Loucy (cell line): ENCODE measurements at regions not wholly inside any gene's neighbourhood (a gene's known extent, or its start where the extent isn't known, plus 50 kb on each side); places are given as distances from the start of the nearest gene placed in this dataset.
"Not testable (repeated sequence)": the region's sequence is repeated elsewhere in the genome, so short reads cannot be mapped to it uniquely, and the experiment has no call there.

Experiments
- H2AFZ ChIP-seq: fragments of 200-600 bp; sonication (generic); 2 replicates; pipeline ENCODE4 v1.6.0; 2016; ENCODE audit warnings: antibody characterized with exemption, mild to moderate bottlenecking, low read length, moderate library complexity
- H3F3A ChIP-seq: fragments of 200-600 bp; 2 replicates; pipeline ENCODE4 v1.6.0; 2016; ENCODE audit warnings: antibody characterized with exemption, low read depth, mild to moderate bottlenecking
- H3K27me3 ChIP-seq: fragments of 200-600 bp; sonication (generic); 2 replicates; pipeline ENCODE4 v1.6.1; 2014; ENCODE audit warnings: low read length, mild to moderate bottlenecking; ENCODE audit not compliant: insufficient read depth, poor library complexity, severe bottlenecking
- H3K36me3 ChIP-seq: fragments of 200-600 bp; sonication (generic); 2 replicates; pipeline ENCODE4 v1.6.1; 2016; ENCODE audit warnings: low read length; ENCODE audit not compliant: insufficient read depth
- H3K4me1 ChIP-seq: fragments of 200-600 bp; sonication (generic); 2 replicates; pipeline ENCODE4 v1.5.1; 2014; ENCODE audit warnings: low read length, mild to moderate bottlenecking; ENCODE audit not compliant: insufficient read depth, poor library complexity, severe bottlenecking
- H3K4me2 ChIP-seq: fragments of 200-600 bp; sonication (generic); 2 replicates; pipeline ENCODE4 v1.6.0; 2014; ENCODE audit warnings: antibody characterized with exemption, low read length, low read depth, mild to moderate bottlenecking; ENCODE audit not compliant: poor library complexity, severe bottlenecking
- H3K4me3 ChIP-seq: fragments of 200-600 bp; sonication (generic); 2 replicates; pipeline ENCODE4 v1.5.1; 2014; ENCODE audit warnings: low read length, mild to moderate bottlenecking, mixed read lengths; ENCODE audit not compliant: poor library complexity, severe bottlenecking
- H3K79me2 ChIP-seq: fragments of 200-600 bp; sonication (generic); 2 replicates; pipeline ENCODE4 v1.6.1; 2014; ENCODE audit warnings: low read length; ENCODE audit not compliant: insufficient read depth
- H3K9ac ChIP-seq: fragments of 200-600 bp; sonication (generic); 2 replicates; pipeline ENCODE4 v1.6.0; 2014; ENCODE audit warnings: mild to moderate bottlenecking, low read depth, low read length, moderate library complexity; ENCODE audit not compliant: poor library complexity, severe bottlenecking
- H3K9me2 ChIP-seq: fragments of 200-600 bp; sonication (generic); replicated peaks from 2 replicates; pipeline ENCODE4 v1.6.1; 2016; ENCODE audit warnings: low read depth, low read length, mixed read lengths
- H3K9me3 ChIP-seq: fragments of 200-600 bp; sonication (generic); 2 replicates; pipeline ENCODE4 v1.6.1; 2014; ENCODE audit warnings: mild to moderate bottlenecking, antibody characterized with exemption, low read length, low read depth; ENCODE audit not compliant: insufficient read depth
- H4K20me1 ChIP-seq: fragments of 200-600 bp; sonication (generic); 2 replicates; pipeline ENCODE4 v1.6.0; 2014; ENCODE audit warnings: antibody characterized with exemption, low read length, mild to moderate bottlenecking; ENCODE audit not compliant: insufficient read depth, poor library complexity, severe bottlenecking
- EZH2phosphoT487 ChIP-seq: fragments of 200-600 bp; IDR thresholded peaks from 2 replicates; pipeline ENCODE4 v1.6.1; 2018; ENCODE audit warnings: antibody characterized with exemption, mild to moderate bottlenecking, moderate library complexity, borderline replicate concordance
- TF ChIP-seq, protein P1 (sequence below): fragments of 200-600 bp; sonication (generic); conservative IDR thresholded peaks from 2 replicates; pipeline ENCODE4 v1.5.1; 2014; ENCODE audit warnings: mild to moderate bottlenecking, antibody characterized with exemption, low read length

DNA sequence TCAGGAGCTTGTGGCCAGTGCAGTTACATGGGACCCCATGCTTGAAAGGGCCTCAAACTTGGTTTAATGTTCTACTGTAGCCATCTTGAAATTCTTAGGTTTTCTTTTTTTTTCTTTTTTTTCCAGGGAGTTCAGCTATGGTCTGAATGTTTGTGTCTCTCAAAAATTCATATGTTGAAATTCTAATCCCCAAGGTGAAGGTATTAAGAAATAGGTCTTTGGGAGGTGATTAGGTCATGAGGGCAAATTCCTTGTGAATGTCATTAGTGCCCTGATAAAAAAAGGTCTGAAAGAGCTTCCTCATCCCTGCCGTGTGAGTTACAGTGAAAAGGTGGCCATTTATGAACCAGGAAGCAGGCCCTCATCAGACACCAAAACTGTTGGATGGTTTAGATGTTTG lies 324.1 kb downstream of the C12orf75 start:
- no peak overlapping the region for H3K9ac ChIP-seq
- H3K9me3 ChIP-seq: no peaks in the 10 kb centered on the region
- no peaks in the 10 kb centered on the region for H3K36me3 ChIP-seq
- no peak overlapping the region for H3K4me3 ChIP-seq
- H2AFZ ChIP-seq: no peak overlapping the region
- no peaks in the 10 kb centered on the region for H3F3A ChIP-seq
- no peaks in the 10 kb centered on the region for H3K4me1 ChIP-seq
- no peaks in the 10 kb centered on the region for H4K20me1 ChIP-seq
- no peaks in the 10 kb centered on the region for H3K79me2 ChIP-seq
- H3K4me2 ChIP-seq: no peak overlapping the region
- no peaks in the 10 kb centered on the region for H3K27me3 ChIP-seq
- H3K9me2 ChIP-seq: no peaks in the 10 kb centered on the region
- TF ChIP-seq, protein P1, sequence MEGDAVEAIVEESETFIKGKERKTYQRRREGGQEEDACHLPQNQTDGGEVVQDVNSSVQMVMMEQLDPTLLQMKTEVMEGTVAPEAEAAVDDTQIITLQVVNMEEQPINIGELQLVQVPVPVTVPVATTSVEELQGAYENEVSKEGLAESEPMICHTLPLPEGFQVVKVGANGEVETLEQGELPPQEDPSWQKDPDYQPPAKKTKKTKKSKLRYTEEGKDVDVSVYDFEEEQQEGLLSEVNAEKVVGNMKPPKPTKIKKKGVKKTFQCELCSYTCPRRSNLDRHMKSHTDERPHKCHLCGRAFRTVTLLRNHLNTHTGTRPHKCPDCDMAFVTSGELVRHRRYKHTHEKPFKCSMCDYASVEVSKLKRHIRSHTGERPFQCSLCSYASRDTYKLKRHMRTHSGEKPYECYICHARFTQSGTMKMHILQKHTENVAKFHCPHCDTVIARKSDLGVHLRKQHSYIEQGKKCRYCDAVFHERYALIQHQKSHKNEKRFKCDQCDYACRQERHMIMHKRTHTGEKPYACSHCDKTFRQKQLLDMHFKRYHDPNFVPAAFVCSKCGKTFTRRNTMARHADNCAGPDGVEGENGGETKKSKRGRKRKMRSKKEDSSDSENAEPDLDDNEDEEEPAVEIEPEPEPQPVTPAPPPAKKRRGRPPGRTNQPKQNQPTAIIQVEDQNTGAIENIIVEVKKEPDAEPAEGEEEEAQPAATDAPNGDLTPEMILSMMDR: no peak
- no peak for TF ChIP-seq EZH2phosphoT487

DNA sequence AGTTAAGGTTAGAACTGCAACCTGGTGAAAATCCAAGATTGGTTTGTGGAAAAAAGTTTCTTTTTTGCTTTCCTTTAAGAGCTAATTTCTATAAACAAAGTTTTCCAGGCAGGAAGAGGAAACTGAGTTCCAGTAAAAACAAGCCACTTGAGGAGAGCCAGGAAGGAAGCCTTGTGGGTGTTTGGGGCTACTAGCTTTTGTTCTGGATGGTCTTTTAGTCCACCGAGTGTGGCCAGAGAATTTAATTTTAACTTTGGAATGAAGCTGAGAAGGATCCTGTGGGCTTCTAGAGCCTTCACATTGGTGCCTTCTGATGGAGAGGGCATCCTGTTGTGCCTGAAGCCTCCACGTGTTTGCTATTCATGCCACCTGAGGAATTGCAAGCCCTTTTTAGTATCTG lies 327.9 kb downstream of the C12orf75 start:
- H3K4me2 ChIP-seq: no peak overlapping the region
- H3K79me2 ChIP-seq: no peaks in the 10 kb centered on the region
- no peaks in the 10 kb centered on the region for H4K20me1 ChIP-seq
- H3K9me3 ChIP-seq: no peaks in the 10 kb centered on the region
- H3K36me3 ChIP-seq: no peaks in the 10 kb centered on the region
- no peak overlapping the region for H3K9ac ChIP-seq
- TF ChIP-seq, protein P1: no peak
- no peak for TF ChIP-seq EZH2phosphoT487
- H3K27me3 ChIP-seq: no peaks in the 10 kb centered on the region
- H3K4me1 ChIP-seq: no peaks in the 10 kb centered on the region
- H3K9me2 ChIP-seq: no peaks in the 10 kb centered on the region
- no peak overlapping the region for H2AFZ ChIP-seq
- no peaks in the 10 kb centered on the region for H3F3A ChIP-seq
- H3K4me3 ChIP-seq: no peak overlapping the region

DNA sequence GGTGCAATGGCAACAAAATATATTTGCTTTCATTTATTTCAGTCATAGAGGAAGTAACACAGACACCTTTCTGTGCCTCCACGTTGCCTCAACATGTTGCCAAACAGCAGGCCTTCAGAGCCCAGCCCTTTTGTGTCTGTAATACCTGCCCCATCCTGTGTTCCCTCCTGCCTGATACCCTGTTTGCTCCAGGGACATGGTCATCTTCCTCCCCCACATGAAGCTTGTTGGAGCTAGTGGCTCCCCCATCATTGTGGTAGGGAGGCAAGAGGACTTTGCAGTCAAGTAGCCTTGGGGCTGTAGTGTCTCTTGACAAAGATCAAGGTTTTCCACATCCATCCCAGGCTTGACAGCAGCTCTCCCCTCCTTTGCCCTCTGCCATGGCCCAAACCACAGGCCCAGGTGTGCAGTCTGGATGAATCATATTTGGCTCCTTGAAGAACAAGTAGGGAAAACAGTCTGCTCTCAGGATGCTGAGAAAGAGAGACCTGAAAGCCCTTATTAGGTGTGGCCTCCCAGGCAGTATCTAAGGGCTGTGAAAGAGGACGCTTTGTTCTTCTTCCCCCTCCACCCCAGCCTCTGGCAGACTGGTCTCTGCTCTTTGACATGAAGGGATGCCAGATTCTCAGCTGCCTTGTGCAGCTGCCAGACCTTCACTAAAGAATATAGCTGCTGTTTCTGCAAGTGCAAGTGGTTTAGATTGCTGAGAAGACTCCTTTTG lies 329.0 kb downstream of the C12orf75 start:
- no peaks in the 10 kb centered on the region for H3K27me3 ChIP-seq
- no peak overlapping the region for H3K4me3 ChIP-seq
- no peaks in the 10 kb centered on the region for H3F3A ChIP-seq
- no peak overlapping the region for H3K9ac ChIP-seq
- H2AFZ ChIP-seq: no peak overlapping the region
- H3K9me2 ChIP-seq: no peaks in the 10 kb centered on the region
- H4K20me1 ChIP-seq: no peaks in the 10 kb centered on the region
- no peak overlapping the region for H3K4me2 ChIP-seq
- H3K79me2 ChIP-seq: no peaks in the 10 kb centered on the region
- TF ChIP-seq EZH2phosphoT487: no peak
- TF ChIP-seq, protein P1: no peak
- no peaks in the 10 kb centered on the region for H3K9me3 ChIP-seq
- no peaks in the 10 kb centered on the region for H3K4me1 ChIP-seq
- no peaks in the 10 kb centered on the region for H3K36me3 ChIP-seq

DNA sequence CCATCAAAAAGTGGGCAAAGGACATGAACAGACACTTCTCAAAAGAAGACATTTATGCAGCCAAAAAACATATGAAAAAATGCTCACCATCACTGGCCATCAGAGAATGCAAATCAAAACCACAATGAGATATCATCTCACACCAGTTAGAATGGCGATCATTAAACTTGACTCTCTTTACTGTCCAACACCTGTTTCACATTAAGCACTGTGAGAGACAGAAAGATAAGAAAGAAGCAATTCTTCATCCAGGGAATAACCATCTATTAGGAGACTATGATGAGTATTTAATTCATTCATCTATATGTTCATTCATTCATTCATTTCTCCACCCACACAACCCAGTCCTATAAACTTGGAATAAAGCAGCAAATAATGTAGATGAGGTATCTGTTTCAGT lies 334.3 kb downstream of the C12orf75 start:
- not testable (repeated sequence) for H3K4me3 ChIP-seq, H3K9me3 ChIP-seq, H4K20me1 ChIP-seq, H3K79me2 ChIP-seq, H3K36me3 ChIP-seq, H3K9ac ChIP-seq, H3F3A ChIP-seq, H3K9me2 ChIP-seq, H3K27me3 ChIP-seq, H3K4me1 ChIP-seq, H2AFZ ChIP-seq, H3K4me2 ChIP-seq
